ENCODE measurements at regions not wholly inside any gene's neighbourhood (a gene's known extent, or its start where the extent isn't known, plus 50 kb on each side); places are given as distances from the start of the nearest gene placed in this dataset.

DNA sequence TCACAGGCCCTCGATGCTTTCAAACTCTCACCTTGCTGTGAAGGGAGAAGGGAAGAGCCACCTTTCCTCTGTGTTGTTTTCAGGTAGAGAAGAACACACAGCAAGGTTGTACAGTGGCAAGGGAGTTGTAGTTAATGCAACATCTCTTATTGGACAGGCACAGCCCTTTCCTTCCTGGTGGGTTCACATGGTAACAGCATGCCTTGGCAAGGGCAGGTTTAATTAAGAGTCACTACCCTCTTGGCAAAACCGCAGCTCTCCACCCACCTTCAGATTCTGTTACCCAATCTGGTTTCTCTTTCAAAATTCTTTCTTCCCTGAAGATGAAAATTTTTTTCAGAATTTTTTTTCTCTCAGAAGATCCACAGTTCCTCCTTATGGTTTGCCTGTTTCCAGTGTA, 253.1 kb downstream of the TLR4 start:
- TF ChIP-seq TCF12 (IDR thresholded peaks at IDR 0.05; ENCODE audit: low read depth, low read length) = no peak
- TF ChIP-seq EP300 (IDR thresholded peaks at IDR 0.05; ENCODE audit: borderline replicate concordance in 1 of 2, control insufficient read depth in 1 of 2, low read depth in 2 of 2, low read length in 2 of 2) = no peak
- TF ChIP-seq, protein P1, sequence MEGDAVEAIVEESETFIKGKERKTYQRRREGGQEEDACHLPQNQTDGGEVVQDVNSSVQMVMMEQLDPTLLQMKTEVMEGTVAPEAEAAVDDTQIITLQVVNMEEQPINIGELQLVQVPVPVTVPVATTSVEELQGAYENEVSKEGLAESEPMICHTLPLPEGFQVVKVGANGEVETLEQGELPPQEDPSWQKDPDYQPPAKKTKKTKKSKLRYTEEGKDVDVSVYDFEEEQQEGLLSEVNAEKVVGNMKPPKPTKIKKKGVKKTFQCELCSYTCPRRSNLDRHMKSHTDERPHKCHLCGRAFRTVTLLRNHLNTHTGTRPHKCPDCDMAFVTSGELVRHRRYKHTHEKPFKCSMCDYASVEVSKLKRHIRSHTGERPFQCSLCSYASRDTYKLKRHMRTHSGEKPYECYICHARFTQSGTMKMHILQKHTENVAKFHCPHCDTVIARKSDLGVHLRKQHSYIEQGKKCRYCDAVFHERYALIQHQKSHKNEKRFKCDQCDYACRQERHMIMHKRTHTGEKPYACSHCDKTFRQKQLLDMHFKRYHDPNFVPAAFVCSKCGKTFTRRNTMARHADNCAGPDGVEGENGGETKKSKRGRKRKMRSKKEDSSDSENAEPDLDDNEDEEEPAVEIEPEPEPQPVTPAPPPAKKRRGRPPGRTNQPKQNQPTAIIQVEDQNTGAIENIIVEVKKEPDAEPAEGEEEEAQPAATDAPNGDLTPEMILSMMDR (IDR thresholded peaks at IDR 0.05 in 2 of 3, conservative IDR thresholded peaks at IDR 0.05 in 1 of 3; ENCODE audit: control insufficient read depth in 2 of 3, extremely low read depth in 1 of 3, insufficient read depth in 1 of 3, low read depth in 3 of 3, low read length in 3 of 3) = no peak
- TF ChIP-seq SUZ12 (IDR thresholded peaks at IDR 0.05; ENCODE audit: unreplicated experiment) = no peak
- TF ChIP-seq, protein P2, sequence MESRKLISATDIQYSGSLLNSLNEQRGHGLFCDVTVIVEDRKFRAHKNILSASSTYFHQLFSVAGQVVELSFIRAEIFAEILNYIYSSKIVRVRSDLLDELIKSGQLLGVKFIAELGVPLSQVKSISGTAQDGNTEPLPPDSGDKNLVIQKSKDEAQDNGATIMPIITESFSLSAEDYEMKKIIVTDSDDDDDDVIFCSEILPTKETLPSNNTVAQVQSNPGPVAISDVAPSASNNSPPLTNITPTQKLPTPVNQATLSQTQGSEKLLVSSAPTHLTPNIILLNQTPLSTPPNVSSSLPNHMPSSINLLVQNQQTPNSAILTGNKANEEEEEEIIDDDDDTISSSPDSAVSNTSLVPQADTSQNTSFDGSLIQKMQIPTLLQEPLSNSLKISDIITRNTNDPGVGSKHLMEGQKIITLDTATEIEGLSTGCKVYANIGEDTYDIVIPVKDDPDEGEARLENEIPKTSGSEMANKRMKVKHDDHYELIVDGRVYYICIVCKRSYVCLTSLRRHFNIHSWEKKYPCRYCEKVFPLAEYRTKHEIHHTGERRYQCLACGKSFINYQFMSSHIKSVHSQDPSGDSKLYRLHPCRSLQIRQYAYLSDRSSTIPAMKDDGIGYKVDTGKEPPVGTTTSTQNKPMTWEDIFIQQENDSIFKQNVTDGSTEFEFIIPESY (IDR thresholded peaks at IDR 0.05) = no peak
- no peak for TF ChIP-seq RAD21 (IDR thresholded peaks at IDR 0.05; ENCODE audit: insufficient read depth, low read depth, low read length)
- TF ChIP-seq HCFC1 (IDR thresholded peaks at IDR 0.05; ENCODE audit: low read length) = no peak
- TF ChIP-seq, protein P3, sequence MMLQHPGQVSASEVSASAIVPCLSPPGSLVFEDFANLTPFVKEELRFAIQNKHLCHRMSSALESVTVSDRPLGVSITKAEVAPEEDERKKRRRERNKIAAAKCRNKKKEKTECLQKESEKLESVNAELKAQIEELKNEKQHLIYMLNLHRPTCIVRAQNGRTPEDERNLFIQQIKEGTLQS (IDR thresholded peaks at IDR 0.05; ENCODE audit: borderline replicate concordance, extremely low read depth, low read depth, low read length) = no peak
- no peak for TF ChIP-seq NR2C2 (IDR thresholded peaks at IDR 0.05; ENCODE audit: borderline replicate concordance, control insufficient read depth, insufficient read length, low read depth)
- TF ChIP-seq POLR2A (IDR thresholded peaks at IDR 0.05; ENCODE audit: low read depth, low read length) = no peak

All from GM12878 (cell line).